Suppressor macrophage treated with lipopolysaccharide for 4 hours (primary cell): ENCODE measurements at regions not wholly inside any gene's neighbourhood (a gene's known extent, or its start where the extent isn't known, plus 50 kb on each side); places are given as distances from the start of the nearest gene placed in this dataset.

Experiments
- DNase-seq: peaks from one replicate; pipeline ENCODE4 v3.0.0-alpha.2; 2020

- no peak for DNase-seq
Measured at GRCh38 chr9:135220601-135221575, 133.4 kb downstream of the OLFM1 start.

DNA sequence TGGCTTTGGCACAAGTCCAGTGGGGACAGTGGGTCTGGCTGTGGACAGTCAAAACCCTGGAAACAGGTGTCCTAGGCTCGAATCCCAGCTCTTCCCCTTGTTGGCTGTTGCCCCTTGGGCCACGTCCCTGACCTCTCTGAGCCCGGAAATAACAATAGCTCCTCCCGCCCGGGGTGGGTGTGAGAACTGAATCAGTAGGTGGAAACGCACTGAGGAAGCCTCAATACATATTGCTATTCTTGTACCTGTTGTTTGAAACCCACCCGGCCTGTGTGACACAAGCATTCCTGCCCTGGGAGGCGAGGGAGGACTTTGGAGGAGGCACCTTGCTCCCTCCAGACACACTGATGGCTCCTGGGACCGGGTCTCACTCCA lies 134.1 kb downstream of the OLFM1 start:
- DNase-seq: no peak

GRCh38 chr9:135221951-135222631 lies 134.6 kb downstream of the OLFM1 start:
- no peak for DNase-seq

DNA sequence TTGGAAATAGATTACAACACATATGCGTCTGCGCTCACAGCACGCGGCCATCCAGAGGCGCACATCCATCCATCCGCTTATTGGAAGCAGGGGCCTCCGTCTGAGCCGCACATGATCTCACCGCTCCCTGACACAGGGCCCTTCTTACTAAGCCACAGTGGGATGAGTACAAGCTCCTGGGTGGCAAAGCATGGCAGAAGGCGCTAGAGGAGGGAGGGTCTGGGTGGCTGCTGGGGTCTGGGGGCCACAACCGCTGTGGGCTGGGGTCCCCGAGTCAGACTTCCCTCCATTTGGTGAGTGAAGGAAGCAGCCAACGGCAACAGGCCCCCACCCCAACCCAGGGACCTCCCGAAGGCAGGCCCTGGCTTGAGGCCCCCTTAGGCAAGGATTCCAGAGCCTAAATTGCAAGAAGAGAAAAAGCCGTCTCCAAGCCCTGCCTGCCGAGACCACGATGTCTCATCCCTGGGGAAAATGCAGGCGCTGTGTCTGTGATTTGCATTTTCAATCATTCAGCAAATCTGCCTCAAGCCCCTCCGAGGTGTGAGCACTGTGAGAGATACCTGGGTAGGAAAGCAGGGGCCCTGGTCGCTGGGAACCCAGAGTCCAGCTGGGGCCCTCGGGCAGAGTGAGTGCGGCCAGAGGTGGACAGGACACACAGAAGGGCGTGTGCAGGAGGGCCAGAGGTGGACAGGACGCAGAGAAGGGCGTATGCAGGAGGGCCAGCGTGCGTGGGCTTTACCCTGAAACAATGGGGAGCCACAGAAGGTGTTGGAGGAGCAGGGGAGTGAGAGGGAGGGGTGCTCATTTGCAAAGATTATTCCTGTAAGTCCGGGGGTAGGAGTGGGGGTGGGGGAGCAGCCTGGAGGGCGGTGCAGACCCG lies 135.7 kb downstream of the OLFM1 start:
- no peak for DNase-seq

DNA sequence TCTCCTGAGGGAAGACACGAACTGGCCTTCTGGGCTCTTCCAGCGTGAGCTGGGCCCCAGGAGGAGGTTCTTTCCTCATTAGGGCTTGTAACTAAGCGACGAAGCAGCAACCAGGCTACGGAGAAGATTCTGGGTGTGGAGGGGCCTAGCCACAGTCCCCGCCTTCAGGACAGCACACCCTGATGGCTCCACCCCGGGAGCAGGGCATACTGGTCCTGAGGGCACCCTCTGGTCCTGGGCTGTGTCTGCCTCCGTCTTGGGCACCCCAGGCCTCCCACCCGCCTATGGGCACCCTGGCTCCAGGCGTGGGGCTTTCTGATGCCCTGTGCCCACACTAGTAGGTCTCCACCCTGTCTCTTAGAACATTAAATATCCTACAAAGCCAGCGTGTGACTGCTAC lies 136.4 kb downstream of the OLFM1 start:
- DNase-seq: no peak

- DNase-seq: no peak
Measured at GRCh38 chr9:135224286-135224877, 136.9 kb downstream of the OLFM1 start.

DNA sequence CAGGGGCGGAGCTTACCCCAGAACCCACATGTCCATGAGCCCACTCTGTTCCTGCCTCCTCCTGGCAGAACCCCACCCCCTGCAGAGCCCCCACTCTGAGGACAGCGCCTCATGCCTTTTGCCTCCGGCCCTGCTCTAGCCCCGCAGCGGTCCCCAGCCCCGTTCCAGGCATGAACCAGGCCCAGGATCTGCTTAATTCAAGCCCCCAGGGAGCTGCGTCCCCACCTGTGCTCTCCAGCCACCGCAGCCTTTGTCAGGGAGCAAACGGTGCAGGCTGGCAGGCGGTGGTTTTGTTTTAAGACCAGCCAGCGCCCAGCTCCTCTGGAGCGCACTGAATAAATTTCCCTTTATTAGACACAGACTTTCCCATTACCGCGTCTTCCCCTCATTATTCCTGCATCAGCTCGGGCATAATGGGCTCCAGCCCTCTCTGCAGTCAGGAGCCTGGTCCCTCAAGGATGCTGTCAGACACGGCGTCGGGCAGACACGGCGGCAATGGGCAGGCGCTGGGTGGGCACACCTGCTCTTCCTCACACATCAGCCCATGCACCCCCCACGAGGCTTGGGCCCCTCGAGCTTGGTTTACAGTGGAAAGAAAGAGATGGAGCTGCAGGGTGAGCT lies 137.6 kb downstream of the OLFM1 start:
- DNase-seq: no peak

DNA sequence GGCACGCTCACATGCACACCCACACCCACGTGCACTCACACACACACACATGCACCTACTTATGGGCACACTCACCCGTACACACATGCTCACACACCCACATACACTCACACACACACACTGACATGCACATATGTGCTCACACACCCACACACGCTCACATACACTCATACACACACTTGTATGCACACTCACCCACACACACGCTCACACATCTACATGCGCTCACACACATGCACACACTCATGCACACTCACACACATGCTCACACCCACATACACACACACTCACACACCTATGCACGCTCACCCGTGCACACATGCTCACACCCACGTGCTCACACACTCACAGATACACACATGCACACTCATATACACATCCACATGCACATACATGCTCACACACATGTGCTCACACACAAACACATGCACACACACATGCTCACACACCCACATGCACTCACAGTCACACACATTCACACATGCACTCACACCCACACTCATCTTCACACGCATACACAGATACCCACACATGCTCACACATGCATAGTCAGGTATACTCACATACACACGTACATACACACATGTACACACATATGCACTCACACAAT lies 138.3 kb downstream of the OLFM1 start:
- no peak for DNase-seq

DNA sequence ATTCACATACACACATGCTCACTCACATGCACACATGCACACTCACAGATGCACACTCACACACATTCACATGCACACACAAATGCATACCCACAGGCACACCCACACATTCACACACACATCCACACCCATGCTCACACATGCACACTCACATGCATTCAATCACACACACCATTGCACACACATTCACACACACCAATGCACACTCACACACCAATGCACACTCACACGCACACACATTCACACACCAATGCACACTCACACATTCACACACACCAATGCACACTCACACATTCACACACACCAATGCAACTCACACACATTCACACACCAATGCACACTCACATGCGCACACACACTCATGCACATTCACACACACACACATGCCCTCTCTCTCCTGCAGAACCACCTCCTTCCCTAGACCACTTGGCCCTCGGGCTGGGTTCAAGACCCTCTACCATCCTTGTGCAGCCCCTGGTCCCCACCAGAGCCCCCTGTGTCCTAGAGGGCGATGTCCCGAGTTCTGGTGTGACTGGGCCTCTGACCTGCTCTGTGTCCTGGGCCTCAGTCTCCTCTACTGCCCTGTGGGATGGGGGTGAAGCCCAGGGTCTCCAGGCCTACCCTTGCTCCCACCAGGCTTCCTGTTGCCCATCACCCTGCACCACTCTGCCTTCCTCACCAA lies 139.0 kb downstream of the OLFM1 start:
- no peak for DNase-seq

- no peak for DNase-seq
Measured at GRCh38 chr9:135227641-135228251, 140.3 kb downstream of the OLFM1 start.

GRCh38 chr9:135228345-135228982 lies 141.0 kb downstream of the OLFM1 start:
- DNase-seq: no peak

DNA sequence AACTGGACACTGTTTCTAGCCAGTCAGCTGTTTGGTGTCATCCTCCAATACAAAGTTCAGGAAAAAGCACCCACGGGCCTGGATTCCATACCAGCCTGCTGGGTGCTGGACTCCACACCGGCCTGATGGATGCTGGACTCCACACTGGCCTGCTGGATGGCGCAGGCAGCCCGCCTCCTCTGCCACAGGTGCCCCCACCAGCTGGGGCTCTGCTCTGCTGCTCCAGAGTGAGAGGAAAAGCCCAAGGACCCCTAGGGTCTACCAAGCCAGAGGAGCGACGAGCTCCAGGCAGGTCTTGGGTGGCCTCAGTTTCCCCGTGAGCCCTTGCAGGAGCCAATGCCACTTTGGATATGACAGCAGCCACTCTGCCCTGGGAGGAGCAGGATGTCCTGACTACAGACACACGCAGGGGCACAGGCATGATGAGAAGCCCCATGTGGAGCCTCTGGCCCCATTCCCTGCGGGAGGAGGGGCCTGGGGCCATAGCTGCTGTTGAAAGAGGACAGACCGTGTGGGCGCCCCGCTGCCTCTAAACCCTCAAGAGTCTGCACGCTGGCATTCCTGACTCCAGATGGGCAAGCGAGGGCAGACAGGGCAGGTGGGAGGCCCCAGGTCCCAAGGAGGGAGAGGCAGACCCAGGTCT lies 141.6 kb downstream of the OLFM1 start:
- DNase-seq: no peak

- no peak for DNase-seq
Measured at GRCh38 chr9:135229701-135230385, 142.4 kb downstream of the OLFM1 start.

- DNase-seq: no peak
Measured at GRCh38 chr9:135230386-135230765, 142.9 kb downstream of the OLFM1 start.

- no peak for DNase-seq
Measured at GRCh38 chr9:135230817-135231520, 143.5 kb downstream of the OLFM1 start.

GRCh38 chr9:135239100-135239768 lies 151.8 kb downstream of the OLFM1 start:
- no peak for DNase-seq

DNA sequence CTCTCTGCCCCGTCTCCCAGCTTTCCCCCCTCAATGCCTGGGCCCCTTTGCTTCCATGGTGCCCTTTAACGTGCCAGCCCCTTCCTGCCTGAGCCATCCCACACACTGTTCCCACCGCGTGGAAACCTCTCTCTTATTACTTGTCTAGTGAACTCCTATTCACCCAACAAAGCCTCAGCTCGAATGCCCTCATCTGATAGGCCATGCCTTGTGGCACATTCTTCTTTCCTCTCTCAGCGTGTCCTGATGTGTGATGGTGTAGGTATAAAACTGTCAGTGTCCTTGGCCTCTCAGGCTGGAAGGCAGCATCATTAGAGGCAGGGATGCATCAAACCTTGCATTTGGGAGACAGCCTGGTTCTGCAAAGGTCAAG lies 152.3 kb downstream of the OLFM1 start:
- no peak for DNase-seq

GRCh38 chr9:135240222-135240621 lies 152.8 kb downstream of the OLFM1 start:
- no peak for DNase-seq
